Panc1 (cell line): ENCODE measurements at regions not wholly inside any gene's neighbourhood (a gene's known extent, or its start where the extent isn't known, plus 50 kb on each side); places are given as distances from the start of the nearest gene placed in this dataset.

Experiments used
- CTCF ChIP-seq: fragments of 450-650 bp; IDR thresholded peaks from 2 replicates; pipeline ENCODE4 v1.5.1; 2017; ENCODE audit warnings: mild to moderate bottlenecking
- POLR2AphosphoS5 ChIP-seq: IDR thresholded peaks from 2 replicates; pipeline ENCODE4 v1.6.1; 2012; ENCODE audit warnings: mild to moderate bottlenecking, low read depth, low read length, moderate library complexity
- SIN3A ChIP-seq: IDR thresholded peaks from 2 replicates; pipeline ENCODE4 v1.6.1; 2012; ENCODE audit warnings: low read depth, mild to moderate bottlenecking, low read length, moderate library complexity, borderline replicate concordance; ENCODE audit not compliant: insufficient read depth
- TCF7L2 ChIP-seq: IDR thresholded peaks from 2 replicates; pipeline ENCODE4 v1.6.1; 2011; ENCODE audit warnings: mild to moderate bottlenecking, low read depth, low read length, inconsistent platforms
- TF ChIP-seq, protein P1 (sequence below), 2 experiments: IDR thresholded peaks; 2 replicates each; pipeline ENCODE4 v1.6.1; 2011 to 2012; ENCODE audit warnings: low read depth in 2 of 2, control low read depth in 1 of 2, low read length in 1 of 2, mild to moderate bottlenecking in 1 of 2, moderate library complexity in 1 of 2; ENCODE audit not compliant: insufficient read depth in 1 of 2

DNA sequence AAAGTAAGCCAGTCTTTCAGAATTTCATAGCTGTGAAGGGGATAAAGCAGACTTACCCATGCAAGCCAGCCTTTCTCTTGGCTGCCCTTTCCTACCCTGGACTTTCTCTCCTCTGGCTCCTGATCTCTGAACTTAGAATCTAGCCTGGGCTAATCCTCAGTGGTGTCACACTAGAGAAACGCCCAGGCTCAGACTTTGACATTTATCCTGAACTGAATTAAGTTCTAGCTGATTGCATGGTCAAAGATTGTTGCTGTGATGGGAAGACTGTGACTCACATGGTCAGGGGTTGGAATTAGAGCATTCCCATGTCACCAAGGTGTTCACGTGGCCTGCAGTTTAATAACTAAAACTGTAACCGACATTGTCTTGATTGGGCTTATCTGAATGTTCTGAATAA lies 469.5 kb upstream of the FAT1 start:
- TF ChIP-seq CTCF (no peak), POLR2AphosphoS5 (no peak), SIN3A (no peak), TCF7L2 (no peak)
- TF ChIP-seq, protein P1, sequence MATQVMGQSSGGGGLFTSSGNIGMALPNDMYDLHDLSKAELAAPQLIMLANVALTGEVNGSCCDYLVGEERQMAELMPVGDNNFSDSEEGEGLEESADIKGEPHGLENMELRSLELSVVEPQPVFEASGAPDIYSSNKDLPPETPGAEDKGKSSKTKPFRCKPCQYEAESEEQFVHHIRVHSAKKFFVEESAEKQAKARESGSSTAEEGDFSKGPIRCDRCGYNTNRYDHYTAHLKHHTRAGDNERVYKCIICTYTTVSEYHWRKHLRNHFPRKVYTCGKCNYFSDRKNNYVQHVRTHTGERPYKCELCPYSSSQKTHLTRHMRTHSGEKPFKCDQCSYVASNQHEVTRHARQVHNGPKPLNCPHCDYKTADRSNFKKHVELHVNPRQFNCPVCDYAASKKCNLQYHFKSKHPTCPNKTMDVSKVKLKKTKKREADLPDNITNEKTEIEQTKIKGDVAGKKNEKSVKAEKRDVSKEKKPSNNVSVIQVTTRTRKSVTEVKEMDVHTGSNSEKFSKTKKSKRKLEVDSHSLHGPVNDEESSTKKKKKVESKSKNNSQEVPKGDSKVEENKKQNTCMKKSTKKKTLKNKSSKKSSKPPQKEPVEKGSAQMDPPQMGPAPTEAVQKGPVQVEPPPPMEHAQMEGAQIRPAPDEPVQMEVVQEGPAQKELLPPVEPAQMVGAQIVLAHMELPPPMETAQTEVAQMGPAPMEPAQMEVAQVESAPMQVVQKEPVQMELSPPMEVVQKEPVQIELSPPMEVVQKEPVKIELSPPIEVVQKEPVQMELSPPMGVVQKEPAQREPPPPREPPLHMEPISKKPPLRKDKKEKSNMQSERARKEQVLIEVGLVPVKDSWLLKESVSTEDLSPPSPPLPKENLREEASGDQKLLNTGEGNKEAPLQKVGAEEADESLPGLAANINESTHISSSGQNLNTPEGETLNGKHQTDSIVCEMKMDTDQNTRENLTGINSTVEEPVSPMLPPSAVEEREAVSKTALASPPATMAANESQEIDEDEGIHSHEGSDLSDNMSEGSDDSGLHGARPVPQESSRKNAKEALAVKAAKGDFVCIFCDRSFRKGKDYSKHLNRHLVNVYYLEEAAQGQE (IDR thresholded peaks at IDR 0.05; ENCODE audit: insufficient read depth in 1 of 2, low read depth in 2 of 2, low read length in 1 of 2), result no peak
